Memory B cell (primary cell): ENCODE measurements at regions not wholly inside any gene's neighbourhood (a gene's known extent, or its start where the extent isn't known, plus 50 kb on each side); places are given as distances from the start of the nearest gene placed in this dataset.
A peak's percentile ranks its signal among the peaks of the same experiment; 100 is the strongest.
"Not testable (repeated sequence)": the region's sequence is repeated elsewhere in the genome, so short reads cannot be mapped to it uniquely, and the experiment has no call there.

Experiments
- ATAC-seq: fragments of 150-1000 bp; cut with Tn5 transposase; 2 replicates; pipeline ENCODE4 v1.10.0; 2021; ENCODE audit warnings: low read depth, mild to moderate bottlenecking, moderate library complexity
- DNase-seq, 2 donors: peaks; one replicate each; pipeline ENCODE4 v3.0.0; 2022; ENCODE audit warnings: low spot score in 2 of 2
- H3K27ac Mint-ChIP-seq: one replicate; pipeline ENCODE4 v1.8.0; 2022; ENCODE audit warnings: mild to moderate bottlenecking, moderate library complexity, mixed read lengths
- H3K27me3 Mint-ChIP-seq: one replicate; pipeline ENCODE4 v1.8.0; 2022; ENCODE audit warnings: mixed read lengths
- H3K36me3 Mint-ChIP-seq: one replicate; pipeline ENCODE4 v1.8.0; 2022; ENCODE audit warnings: mild to moderate bottlenecking, mixed read lengths
- H3K4me1 Mint-ChIP-seq: one replicate; pipeline ENCODE4 v1.8.0; 2022; ENCODE audit warnings: mixed read lengths
- H3K4me3 Mint-ChIP-seq: one replicate; pipeline ENCODE4 v1.8.0; 2022; ENCODE audit warnings: mild to moderate bottlenecking, moderate library complexity, mixed read lengths
- H3K9me3 Mint-ChIP-seq: one replicate; pipeline ENCODE4 v1.8.0; 2022; ENCODE audit warnings: mixed read lengths

DNA sequence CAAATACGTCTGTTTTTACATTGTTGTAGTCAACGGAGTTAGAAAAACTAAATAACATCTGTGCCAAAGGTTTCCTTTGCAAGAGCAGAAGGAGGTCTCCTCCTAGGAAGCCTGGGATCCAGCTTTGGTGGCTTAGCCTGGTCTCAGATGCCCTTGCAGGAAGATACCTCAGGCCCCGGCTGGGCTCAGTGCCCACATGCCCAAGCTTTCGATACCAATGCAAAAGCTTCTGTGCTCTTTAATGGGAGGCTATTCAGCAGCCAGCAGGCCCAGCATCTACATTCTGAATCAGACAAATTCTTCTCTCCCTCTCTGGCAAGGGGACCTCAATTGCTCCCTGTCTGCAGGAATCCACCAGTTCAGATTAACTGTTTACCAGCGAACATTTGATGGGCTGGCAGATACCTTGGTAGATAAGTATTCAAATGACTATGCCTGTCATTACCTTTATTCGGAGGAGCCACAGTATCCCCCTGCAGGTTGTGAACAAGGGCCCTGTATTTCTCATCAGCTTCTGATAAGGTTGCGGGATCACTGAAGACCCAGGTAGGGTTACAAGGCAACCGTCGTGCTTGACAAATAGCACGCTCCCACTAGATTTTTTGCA lies 180.1 kb upstream of the KBTBD8 start:
- Mint-ChIP-seq H3K4me3 (no peak overlapping the region), H3K27me3 (peaks cover 3% of the 10 kb centered on the region), H3K36me3 (no peaks in the 10 kb centered on the region), H3K27ac (no peak overlapping the region), H3K9me3 (no peaks in the 10 kb centered on the region), H3K4me1 (no peaks in the 10 kb centered on the region)
- ATAC-seq = no peak
- no peak for DNase-seq

DNA sequence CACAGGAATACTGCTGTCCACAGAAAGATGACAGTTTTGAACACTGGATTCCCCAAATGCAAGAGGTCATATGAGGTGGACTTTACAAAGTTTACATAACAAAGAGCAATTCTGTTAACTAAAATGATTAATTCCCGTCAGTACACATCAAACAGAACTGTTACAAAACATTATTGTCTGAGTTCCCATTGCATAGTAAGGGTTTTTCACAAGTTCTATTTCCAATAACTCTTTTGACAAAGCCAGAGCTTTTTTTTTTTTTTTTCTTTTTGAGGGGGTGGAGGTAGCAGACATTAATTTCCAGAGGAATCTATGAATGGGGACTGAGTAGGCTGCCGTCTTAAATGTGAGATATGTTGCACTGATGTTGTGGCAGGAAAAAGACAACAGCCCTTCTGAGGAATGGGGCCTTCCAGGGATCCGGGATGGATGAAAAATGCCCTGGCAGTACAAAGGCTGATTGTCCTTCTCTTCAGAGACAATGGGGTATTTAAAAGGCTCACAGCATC lies 178.1 kb upstream of the KBTBD8 start:
- Mint-ChIP-seq H3K27ac (no peak overlapping the region), H3K4me3 (no peak overlapping the region), H3K27me3 (peaks cover 3% of the 10 kb centered on the region), H3K4me1 (no peaks in the 10 kb centered on the region), H3K9me3 (no peaks in the 10 kb centered on the region), H3K36me3 (no peaks in the 10 kb centered on the region)
- DNase-seq (no peak), ATAC-seq (no peak)

DNA sequence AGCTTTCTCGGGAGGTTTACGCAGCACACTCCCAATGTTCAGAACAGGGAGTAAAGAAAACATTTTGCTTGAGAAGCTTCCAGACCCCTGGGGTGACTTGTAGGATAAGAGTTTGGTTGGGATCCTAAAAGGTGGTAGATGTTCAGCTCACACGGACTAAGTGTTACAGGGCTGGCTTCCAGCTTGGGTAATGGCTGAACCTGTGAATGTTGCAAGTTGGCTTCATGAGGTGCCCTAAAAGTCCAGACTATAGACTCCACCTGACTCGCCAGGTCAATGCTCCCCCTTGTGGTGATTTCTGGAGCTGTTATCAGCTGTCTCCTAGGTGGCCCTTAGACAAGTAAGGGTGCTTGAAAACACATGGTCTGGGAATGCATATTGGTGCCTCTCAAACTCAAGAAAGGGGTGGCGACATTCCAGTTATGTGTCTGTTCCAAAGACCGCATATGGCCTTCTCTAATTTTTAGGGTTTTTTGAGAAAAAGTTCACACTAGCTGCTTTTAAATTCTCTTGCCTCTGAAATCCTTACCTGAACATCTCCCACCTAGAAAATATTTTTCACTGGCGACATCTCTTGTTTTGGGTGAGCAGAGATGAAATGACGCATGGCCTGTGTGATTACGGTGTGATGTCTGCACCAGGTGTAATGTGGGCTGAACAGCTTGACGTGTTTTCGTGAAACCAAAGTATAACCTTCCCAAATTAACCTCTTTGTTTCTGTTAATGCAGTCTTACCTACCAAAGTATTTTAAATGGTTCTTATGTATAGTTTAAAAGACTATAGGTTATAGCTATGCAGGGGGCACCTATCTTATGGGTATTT lies 175.7 kb upstream of the KBTBD8 start:
- peaks cover 2% of the 10 kb centered on the region for H3K27me3 Mint-ChIP-seq
- H3K27ac Mint-ChIP-seq = no peak overlapping the region
- DNase-seq (peak; percentile 57 to 70), ATAC-seq (peak; percentile 79)
- no peaks in the 10 kb centered on the region for H3K4me1 Mint-ChIP-seq
- H3K36me3 Mint-ChIP-seq = no peaks in the 10 kb centered on the region
- no peak overlapping the region for H3K4me3 Mint-ChIP-seq
- H3K9me3 Mint-ChIP-seq = peaks cover 1% of the 10 kb centered on the region

DNA sequence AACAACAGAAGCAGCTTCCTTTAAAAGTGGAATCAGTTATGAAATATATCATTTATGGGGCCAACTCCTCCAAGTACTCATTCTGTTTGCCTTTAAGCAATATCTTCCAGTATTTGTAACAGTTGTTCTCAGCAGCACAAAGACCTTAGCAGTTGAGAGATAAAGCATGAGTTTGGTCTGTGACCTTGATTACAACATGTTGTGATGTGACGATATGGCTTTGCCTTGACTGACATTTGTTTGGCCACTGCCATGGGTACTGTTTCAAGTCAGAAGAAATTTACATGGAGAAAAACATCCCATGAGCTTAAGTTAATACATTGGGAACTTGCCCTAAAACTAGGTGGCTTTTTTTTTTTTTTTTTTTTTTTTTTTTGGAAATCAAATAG lies 175.1 kb upstream of the KBTBD8 start:
- DNase-seq (no peak), ATAC-seq (no peak)
- no peak overlapping the region for H3K4me3 Mint-ChIP-seq
- no peaks in the 10 kb centered on the region for H3K4me1 Mint-ChIP-seq
- H3K36me3 Mint-ChIP-seq = no peaks in the 10 kb centered on the region
- H3K27me3 Mint-ChIP-seq = peaks cover 2% of the 10 kb centered on the region
- H3K9me3 Mint-ChIP-seq = peaks cover 1% of the 10 kb centered on the region
- no peak overlapping the region for H3K27ac Mint-ChIP-seq

DNA sequence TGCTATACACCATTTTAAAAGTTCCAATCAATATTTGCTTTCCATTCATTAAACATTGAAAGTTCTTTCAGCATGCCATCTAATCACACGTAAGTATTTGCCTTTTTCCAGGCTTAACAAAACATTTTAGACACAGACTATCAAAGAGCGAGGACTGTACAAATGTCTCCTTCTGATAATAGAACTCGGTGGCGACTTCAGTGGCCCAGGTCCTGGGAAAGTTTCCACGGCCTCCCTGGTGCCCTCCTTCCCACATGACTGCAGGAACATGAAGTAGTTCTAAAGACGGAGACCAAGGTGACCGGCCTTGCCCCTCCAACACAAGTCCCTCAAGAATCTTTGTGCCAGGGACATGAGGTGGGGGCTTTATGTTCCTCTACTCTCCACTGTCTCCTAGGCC lies 174.6 kb upstream of the KBTBD8 start:
- H3K27me3 Mint-ChIP-seq = peaks cover 2% of the 10 kb centered on the region
- no peak overlapping the region for H3K27ac Mint-ChIP-seq
- peaks cover 1% of the 10 kb centered on the region for H3K9me3 Mint-ChIP-seq

DNA sequence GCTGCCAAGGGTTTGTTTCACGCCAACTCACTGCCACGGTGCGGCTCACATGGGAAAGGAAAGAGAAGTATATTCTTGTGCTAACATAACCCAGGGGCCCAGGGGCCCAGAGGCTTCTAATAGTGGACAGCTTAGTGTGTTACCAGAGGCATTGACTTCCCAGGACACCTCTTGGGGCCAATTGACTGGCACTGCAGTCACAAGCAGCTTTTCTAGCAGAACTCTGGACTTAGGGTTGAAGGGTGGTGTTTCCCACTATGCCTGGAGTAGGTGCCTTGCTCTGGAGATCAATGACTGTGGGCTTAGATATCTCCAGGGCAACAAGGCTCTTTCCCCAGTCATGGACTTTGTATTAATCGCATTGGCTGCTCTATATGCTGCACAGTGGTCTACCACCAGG lies 172.7 kb upstream of the KBTBD8 start:
- peaks cover 1% of the 10 kb centered on the region for H3K9me3 Mint-ChIP-seq
- H3K27me3 Mint-ChIP-seq = peaks cover 4% of the 10 kb centered on the region
- H3K4me3 Mint-ChIP-seq = no peak overlapping the region
- ATAC-seq (no peak), DNase-seq (no peak)
- H3K4me1 Mint-ChIP-seq = no peaks in the 10 kb centered on the region
- no peak overlapping the region for H3K27ac Mint-ChIP-seq
- H3K36me3 Mint-ChIP-seq = no peaks in the 10 kb centered on the region

More for the DNA sequence above, 174.6 kb upstream of the KBTBD8 start:
- Mint-ChIP-seq H3K36me3 (no peaks in the 10 kb centered on the region), H3K4me3 (no peak overlapping the region), H3K4me1 (no peaks in the 10 kb centered on the region)
- ATAC-seq = no peak
- no peak for DNase-seq

DNA sequence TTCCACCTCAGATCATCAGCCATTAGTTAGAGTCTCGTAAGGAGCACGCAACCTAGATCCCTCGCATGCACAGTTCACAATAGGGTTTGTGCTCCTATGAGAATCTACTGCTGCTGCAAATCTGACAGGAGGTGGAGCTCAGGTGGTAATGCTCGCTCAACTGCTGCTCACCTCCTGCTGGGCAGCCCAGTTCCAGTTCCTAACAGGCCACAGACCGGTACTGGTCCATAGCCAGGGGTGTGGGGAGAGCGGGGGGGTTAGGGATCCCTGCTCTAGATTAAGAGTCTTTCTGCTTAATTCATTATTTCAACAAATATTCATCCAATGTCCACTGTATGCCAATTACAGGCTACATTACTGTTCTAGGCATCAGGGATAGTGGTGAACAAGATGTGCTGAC lies 170.4 kb upstream of the KBTBD8 start:
- H3K27ac Mint-ChIP-seq = no peak overlapping the region
- no peak for ATAC-seq
- no peaks in the 10 kb centered on the region for H3K4me1 Mint-ChIP-seq
- H3K27me3 Mint-ChIP-seq = peaks cover 4% of the 10 kb centered on the region
- H3K4me3 Mint-ChIP-seq = no peak overlapping the region
- H3K9me3 Mint-ChIP-seq = peaks cover 1% of the 10 kb centered on the region
- no peaks in the 10 kb centered on the region for H3K36me3 Mint-ChIP-seq
- DNase-seq = no peak

DNA sequence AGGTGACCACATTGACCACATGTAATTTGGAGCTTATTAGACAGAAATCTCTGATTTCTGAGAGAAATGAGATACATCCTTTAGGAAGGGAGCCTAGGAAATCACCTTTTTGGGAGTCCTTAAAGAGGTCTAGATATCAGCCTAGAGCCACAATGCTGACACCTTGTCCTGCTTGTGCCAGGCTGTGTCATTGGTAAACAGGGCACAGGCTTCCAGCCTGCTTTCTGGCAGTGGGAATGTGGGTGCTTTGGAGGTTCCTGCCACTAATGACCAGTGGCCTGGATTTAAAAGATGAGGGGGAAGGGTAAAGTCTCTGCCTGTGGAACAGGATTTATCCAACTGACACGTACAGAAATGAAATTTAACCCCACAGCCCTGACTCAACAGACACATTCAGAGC lies 169.8 kb upstream of the KBTBD8 start:
- peaks cover 4% of the 10 kb centered on the region for H3K27me3 Mint-ChIP-seq
- ATAC-seq = no peak
- no peak overlapping the region for H3K4me3 Mint-ChIP-seq
- H3K4me1 Mint-ChIP-seq = no peaks in the 10 kb centered on the region
- DNase-seq = no peak
- peaks cover 1% of the 10 kb centered on the region for H3K9me3 Mint-ChIP-seq
- H3K36me3 Mint-ChIP-seq = no peaks in the 10 kb centered on the region
- H3K27ac Mint-ChIP-seq = no peak overlapping the region

DNA sequence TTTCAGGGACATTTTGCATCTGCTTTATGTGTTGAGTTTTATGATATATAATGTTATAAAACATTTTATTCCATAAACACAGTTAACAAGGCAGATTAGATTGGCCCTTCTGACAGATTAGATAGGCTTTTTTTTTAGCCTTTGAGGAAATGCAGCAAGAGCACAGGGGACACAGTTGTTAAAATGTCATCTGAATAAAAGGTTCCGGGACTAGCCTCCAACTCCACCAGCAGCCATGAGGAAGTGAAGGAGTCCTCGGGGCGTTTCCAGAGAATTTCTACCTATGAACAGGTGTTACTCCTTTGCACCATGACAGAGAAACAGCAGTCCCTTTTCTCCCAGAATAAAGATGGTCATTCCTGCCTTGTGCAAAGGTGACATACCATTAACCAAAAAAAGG lies 167.8 kb upstream of the KBTBD8 start:
- DNase-seq (no peak), ATAC-seq (no peak)
- peaks cover 4% of the 10 kb centered on the region for H3K27me3 Mint-ChIP-seq
- no peaks in the 10 kb centered on the region for H3K4me1 Mint-ChIP-seq
- H3K27ac Mint-ChIP-seq = no peak overlapping the region
- H3K9me3 Mint-ChIP-seq = peaks cover 1% of the 10 kb centered on the region
- no peaks in the 10 kb centered on the region for H3K36me3 Mint-ChIP-seq
- no peak overlapping the region for H3K4me3 Mint-ChIP-seq

DNA sequence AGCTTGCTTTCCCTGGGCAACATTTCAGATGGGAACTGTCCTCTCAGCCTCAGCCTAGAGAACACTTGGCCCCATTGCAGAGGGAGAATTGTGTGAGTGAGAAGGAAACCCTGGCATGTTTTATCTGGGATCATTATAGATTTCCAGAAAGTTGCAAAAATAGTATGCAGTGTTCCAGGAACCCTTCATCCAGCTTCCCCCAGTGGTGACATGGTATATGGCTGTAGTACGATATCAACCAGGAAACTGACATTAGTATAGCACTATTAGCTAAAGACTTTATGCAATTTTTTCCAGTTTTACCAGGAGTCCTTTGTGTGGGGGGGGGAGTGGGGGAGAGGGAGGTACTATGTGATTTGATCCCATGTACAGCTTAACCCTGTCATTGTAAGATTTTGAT lies 166.2 kb upstream of the KBTBD8 start:
- Mint-ChIP-seq H3K27me3 (peaks cover 6% of the 10 kb centered on the region), H3K36me3 (no peaks in the 10 kb centered on the region), H3K9me3 (no peaks in the 10 kb centered on the region), H3K4me1 (no peaks in the 10 kb centered on the region), H3K4me3 (no peak overlapping the region), H3K27ac (no peak overlapping the region)
- ATAC-seq (no peak), DNase-seq (no peak)

DNA sequence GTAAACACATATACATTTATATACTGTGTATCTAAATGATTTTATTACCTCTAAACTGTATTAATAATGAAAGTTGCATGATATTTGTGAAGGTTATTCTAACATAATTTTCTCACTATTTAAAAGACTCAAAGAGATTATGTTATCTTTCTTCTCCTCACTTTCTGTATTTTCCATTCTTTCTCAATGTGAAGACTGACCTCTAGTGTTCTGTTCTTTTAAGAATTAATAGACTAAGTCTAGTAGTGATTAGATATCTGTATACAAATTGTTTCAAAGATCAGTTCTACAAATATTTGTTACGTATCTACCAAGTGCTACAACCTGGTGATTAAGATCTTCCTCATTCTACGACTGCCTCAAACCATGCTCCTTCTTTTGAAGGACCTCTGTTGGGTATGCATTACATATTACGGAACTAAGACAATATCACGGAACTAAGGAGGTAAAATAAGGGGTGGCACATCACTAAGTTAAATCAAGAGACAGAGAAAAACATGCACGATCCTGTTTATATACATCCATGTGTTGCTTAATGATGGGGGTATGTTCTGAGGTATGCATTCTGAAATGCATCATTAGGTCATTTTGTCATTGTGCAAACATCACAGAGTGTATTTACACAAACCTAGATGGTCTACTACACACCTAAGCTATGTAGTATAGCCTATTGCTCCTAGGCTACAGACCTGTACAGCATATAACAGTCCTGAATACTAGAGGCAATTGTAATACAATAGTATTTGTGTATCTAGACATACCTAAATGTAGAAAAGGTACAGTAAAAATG lies 161.5 kb upstream of the KBTBD8 start:
- ATAC-seq (no peak), DNase-seq (no peak)
- Mint-ChIP-seq H3K9me3 (no peaks in the 10 kb centered on the region), H3K36me3 (no peaks in the 10 kb centered on the region), H3K4me1 (no peaks in the 10 kb centered on the region), H3K27ac (no peak overlapping the region), H3K27me3 (peaks cover 2% of the 10 kb centered on the region), H3K4me3 (no peak overlapping the region)

DNA sequence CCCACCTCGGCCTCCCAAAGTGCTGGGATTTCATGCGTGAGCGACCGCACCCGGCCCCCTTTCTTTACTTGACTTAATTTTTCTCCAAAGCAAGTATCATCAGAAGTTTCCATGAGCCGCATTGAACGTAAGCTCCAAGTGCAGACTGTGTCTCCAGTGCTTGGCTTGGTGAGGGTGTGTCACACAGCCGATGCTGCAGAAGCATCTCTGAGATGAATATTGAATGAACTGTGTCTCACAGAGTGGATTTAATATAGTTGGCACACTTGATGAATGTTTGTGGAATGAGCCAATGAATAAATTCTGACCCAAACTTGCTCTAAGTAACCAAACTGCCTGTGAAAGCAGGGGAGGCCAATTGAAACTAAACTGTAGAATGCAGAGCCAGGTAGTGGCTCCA lies 159.4 kb upstream of the KBTBD8 start:
- DNase-seq (no peak), ATAC-seq (no peak)
- H3K36me3 Mint-ChIP-seq = no peaks in the 10 kb centered on the region
- no peaks in the 10 kb centered on the region for H3K9me3 Mint-ChIP-seq
- H3K4me3 Mint-ChIP-seq = no peak overlapping the region
- no peak overlapping the region for H3K27ac Mint-ChIP-seq
- H3K4me1 Mint-ChIP-seq = no peaks in the 10 kb centered on the region
- H3K27me3 Mint-ChIP-seq = peaks cover 2% of the 10 kb centered on the region

DNA sequence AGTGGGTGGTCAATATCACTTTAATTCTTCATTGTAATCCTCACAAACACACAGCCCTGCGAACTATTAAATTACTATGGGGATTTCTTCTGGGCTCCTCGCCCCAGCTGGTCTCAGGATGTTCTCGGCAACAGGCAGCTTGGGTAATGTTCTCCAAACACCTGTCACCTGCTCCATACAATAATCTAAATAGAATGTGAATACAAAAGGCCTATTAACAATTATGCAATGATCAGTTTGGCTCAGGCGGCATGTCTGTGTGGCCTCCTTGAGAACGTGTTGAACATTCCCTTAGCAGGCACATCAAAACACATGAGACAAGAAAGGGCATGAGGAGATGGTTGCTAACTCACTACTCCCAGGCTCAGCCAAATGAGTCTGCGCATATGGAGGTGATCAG lies 158.6 kb upstream of the KBTBD8 start:
- DNase-seq = no peak
- Mint-ChIP-seq H3K27me3 (peaks cover 4% of the 10 kb centered on the region), H3K9me3 (no peaks in the 10 kb centered on the region), H3K36me3 (peaks cover 2% of the 10 kb centered on the region), H3K4me1 (no peaks in the 10 kb centered on the region), H3K27ac (no peak overlapping the region), H3K4me3 (no peak overlapping the region)
- no peak for ATAC-seq

DNA sequence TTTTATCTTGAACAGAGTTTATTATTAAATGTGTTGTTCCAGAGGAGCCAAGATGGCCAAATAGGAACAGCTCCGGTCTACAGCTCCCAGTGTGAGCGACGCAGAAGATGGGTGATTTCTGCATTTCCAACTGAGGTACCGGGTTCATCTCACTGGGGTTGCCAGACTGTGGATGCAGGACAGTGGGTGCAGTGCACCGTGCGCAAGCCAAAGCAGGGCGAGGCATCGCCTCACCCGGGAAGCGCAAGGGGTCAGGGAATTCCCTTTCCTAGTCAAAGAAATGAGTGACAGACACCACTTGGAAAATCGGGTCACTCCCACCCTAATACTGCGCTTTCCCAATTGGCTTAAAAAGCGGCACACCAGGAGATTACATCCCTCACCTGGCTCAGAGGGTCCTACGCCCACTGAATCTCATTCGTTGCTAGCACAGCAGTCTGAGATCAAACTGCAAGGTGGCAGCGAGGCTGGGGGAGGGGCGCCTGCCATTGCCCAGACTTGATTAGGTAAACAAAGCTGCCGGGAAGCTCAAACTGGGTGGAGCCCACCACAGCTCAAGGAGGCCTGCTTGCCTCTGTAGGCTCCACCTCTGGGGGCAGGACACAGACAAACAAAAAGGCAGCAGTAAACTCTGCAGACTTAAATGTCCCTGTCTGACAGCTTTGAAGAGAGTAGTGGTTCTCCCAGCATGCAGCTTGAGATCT lies 155.2 kb upstream of the KBTBD8 start:
- not testable (repeated sequence) for H3K36me3 Mint-ChIP-seq, DNase-seq, H3K9me3 Mint-ChIP-seq, H3K27me3 Mint-ChIP-seq, H3K4me1 Mint-ChIP-seq, ATAC-seq, H3K27ac Mint-ChIP-seq, H3K4me3 Mint-ChIP-seq
